ENCODE measurements at regions not wholly inside any gene's neighbourhood (a gene's known extent, or its start where the extent isn't known, plus 50 kb on each side); places are given as distances from the start of the nearest gene placed in this dataset.

DNA sequence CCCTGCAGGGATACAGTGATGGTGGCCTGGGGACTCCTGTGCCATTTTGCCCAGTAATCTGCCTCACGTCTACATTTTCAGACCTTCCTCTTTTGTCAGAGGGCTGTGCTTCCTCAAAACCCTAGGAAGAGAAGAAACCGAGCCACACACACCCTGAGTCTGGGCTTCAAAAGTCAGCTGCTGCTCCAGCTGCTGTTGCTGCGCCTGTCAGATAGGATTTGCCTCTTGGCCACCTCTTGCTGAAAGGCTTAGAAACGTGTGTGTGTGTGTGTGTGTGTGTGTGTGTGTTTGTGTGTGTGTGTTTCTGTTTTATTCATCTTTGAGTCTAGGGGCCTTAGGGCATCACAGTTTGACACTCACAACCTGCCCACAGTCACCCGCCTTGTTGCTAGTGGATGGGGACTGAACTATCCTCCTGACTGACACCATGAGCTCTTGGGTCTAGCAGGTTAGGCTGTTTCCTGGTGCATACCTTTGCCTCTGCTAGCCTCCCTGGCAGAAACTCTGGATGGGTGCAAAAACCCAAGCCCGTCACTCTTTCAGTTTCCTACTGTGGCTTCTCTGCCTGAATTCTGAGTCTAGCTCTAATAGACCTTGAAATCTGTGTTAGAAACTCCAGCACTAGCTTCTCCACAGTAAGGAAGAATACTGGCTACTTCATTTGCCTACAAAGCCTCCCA is 94.9 kb upstream of the CEP85L start:
- TF ChIP-seq, protein P1, sequence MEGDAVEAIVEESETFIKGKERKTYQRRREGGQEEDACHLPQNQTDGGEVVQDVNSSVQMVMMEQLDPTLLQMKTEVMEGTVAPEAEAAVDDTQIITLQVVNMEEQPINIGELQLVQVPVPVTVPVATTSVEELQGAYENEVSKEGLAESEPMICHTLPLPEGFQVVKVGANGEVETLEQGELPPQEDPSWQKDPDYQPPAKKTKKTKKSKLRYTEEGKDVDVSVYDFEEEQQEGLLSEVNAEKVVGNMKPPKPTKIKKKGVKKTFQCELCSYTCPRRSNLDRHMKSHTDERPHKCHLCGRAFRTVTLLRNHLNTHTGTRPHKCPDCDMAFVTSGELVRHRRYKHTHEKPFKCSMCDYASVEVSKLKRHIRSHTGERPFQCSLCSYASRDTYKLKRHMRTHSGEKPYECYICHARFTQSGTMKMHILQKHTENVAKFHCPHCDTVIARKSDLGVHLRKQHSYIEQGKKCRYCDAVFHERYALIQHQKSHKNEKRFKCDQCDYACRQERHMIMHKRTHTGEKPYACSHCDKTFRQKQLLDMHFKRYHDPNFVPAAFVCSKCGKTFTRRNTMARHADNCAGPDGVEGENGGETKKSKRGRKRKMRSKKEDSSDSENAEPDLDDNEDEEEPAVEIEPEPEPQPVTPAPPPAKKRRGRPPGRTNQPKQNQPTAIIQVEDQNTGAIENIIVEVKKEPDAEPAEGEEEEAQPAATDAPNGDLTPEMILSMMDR (IDR thresholded peaks at IDR 0.05) = no peak
- TF ChIP-seq POLR2A (IDR thresholded peaks at IDR 0.05) = no peak

Data from uterus (tissue), 2 donors.